HG02884 (cell line): ENCODE measurements at regions not wholly inside any gene's neighbourhood (a gene's known extent, or its start where the extent isn't known, plus 50 kb on each side); places are given as distances from the start of the nearest gene placed in this dataset.

ENCODE experiments used
- ATAC-seq: cut with Tn5 transposase; IDR thresholded peaks from one replicate; pipeline ENCODE4 v1.9.1; 2021; ENCODE audit warnings: mild to moderate bottlenecking, moderate library complexity; ENCODE audit not compliant: unreplicated experiment

DNA sequence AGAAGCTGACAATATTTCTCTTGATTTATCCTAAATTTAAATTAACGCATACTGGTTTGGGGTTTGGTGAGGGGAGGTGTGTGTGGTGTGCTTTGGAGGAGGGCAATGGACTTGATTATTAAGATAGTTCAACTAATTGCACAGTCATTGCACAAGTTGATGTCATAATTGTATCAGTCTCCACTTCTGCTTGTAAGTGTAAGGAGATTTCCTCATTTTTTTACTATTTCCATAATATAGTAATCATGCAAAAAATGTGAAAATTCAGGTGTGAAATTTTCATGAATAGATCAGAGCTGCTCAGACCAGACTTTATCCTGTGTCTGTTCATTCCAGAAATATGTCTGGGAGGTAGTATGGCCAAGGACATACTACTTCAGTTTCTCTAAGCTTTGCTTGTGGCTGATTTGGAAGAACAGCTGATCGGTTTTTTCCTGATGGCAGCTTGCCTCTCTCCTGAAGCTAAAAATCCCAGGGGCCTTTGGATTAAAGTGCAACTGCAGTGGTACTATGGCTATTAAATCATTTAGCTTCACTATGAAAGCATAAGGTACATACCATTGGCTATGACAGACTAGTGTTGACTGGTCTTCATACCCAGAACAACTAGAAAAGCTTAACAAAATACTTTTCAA is 201.8 kb upstream of the MIR17HG start:
- no peak for ATAC-seq

DNA sequence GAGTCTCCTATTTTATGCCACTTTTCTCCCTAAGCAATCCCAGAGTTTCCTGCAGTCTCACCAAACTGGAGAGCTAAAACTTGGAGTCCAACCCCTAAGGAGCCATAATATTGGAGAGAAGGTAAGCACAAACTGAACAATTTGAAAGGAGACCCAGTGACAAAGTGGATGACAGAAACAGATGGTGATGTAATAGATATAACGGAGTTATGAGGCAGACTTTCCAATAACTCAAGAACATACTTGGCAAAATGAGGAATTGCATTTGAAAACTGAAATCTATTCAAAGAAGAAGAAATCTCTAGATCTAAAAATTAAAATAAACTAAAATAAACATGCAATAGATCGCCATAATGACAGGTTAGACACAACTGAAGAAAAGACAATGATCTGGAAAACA is 200.9 kb upstream of the MIR17HG start:
- ATAC-seq = no peak

DNA sequence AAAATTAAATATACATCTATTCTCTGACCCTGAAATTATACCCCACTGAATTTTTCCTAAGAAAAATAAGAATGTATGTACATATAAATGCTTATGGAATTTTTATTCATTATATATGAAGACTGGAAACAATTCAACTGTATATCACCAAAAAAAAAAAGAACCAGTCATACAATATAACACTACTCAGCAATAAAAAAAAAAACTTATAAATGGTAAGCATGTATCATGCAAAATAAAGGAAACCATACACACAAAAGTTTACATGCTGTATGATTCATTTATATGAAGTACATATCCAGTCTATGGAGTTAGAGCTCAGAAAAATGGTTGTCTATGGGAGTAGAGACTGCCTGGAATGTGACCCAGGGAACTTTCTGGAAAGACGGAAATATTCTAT is 199.4 kb upstream of the MIR17HG start:
- no peak for ATAC-seq

GRCh38 chr13:91151921-91152320 is 195.6 kb upstream of the MIR17HG start:
- no peak for ATAC-seq

DNA sequence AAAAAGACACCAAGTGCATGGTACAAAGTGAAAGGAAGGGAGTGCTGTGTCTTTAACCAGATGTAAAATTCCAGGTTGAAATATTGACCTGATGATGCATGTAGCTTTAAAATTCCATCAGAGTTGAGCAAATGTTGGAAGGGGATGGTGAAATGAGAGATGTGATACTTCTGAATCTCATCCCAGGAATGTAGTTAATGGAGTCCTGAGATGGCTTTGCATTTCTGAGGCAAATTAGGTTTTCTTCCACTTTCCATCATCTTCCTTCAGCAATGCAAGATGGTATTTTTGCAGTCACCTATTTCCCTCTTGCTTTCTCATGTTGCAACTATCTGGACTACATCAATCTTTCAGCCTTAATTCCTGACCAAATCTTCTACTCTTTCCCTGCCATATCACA is 194.1 kb upstream of the MIR17HG start:
- no peak for ATAC-seq

GRCh38 chr13:91154558-91155353 is 192.7 kb upstream of the MIR17HG start:
- ATAC-seq = peak; percentile 57

DNA sequence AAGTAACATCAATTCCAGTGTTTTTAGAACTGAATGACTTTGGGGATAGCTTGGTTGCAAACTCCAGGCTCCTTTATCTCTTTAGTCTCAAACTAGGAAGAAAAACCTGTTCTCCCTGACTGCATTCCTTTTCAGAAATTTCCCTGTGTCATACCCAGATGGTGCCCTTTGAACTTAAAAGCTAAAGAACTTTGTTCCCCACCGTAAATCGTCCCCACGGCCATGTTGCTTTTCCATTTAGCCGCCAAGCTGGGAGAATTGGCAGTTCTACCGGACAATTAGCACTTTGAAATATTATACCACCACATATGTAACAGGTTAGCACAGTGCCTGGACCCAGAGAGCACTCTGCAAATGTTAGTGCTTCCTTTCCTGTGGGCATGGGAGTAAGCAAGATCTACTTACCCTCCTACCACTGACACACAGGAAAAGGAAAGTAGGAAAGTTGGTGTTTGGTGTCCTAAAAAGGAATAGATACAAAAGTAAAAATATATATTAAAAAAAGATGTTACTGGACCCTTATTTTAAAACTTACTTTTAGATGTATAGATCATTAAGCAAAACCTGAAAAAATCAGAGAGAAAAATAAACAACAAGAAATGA is 191.9 kb upstream of the MIR17HG start:
- ATAC-seq = no peak

DNA sequence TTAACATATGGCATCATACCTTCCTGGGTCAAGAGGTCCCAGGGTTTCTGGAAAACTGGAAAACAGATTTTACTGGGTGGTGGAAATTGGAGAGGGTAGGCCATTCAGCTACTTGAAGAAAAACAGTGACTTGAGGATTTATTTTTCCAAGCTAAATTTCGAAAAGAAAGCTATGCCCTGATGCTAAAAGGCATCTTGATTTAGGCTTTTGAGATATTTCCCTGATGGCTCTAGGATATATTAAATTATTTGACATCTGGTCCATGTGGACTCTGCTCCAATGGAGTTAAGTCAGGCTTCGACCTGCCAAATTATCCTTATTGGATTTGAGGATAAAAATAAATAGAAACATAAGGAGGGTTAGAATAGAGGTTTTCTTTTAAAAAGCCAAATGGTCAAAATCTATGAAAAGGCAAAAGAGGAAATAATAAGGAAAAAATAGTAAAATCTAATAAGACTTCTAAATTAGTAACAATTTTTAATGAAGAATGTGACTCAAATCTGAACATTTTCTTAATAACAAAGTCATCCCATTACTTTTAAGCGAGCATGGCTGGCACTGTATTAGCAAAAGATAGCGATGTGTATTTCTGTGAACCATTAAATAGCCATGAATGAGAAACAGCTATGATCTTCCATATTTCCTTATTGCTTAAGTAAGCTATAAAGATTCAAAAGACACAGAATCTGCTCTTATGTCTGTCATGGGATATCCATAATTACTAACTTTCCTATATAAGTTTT is 190.0 kb upstream of the MIR17HG start:
- ATAC-seq = no peak

GRCh38 chr13:91158017-91158395 is 189.5 kb upstream of the MIR17HG start:
- no peak for ATAC-seq

- ATAC-seq = peak; percentile 58
Observed at GRCh38 chr13:91162180-91162579, 185.3 kb upstream of the MIR17HG start.

DNA sequence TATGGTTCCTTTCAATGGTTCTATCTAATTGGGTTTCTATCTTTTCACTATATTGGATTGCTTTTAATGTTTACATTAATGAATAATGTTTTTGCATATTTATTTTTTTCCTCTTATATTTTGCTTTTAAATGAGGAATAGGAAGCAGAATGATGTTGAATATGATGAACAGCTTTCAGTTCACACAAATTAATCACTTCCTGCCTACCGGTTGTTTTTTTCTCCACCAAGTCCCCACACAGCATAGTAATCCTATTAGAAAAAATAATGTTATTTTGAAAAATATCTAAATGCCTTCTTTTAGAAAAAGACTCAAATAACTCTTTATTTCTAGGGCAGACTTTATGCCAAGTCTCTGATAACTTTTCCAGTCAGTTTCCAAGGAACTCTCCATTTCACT is 184.9 kb upstream of the MIR17HG start:
- ATAC-seq = no peak

GRCh38 chr13:91165758-91166157 is 181.7 kb upstream of the MIR17HG start:
- ATAC-seq = no peak

DNA sequence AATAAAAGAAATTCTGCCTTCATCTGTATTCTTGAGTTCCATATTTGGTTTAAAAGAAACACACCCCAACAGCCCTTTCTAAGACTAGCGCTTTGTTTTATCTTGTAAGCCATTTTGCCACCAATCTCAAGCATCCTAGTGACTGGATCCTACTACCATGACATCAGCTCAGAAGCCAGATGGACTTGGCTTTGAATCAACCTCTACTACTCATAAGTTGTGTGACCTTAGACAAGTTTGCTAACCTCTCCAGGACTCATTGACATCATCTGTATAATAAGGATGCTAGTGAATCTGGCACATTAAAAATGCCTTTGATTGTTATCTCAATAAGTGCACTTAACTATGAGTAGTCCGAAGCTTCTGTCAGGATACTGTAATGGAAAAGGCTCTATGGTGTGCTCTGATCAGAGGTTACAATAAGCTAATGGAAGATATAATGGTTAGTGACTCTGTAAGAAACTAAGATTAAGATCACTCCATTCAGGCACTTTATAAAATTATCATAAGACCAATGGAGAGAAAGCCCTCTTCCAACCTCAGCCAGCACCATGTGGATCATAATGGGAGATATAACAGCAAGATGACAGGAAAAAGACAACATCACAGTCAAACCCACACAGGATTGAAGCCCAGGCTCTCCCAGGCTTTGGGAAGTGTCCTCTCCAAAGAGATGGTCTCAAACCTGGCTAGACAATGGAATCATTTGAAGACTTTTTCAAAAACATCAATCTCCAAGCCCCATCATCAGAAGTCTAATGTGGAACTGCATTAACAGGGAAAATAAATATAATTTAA is 180.6 kb upstream of the MIR17HG start:
- no peak for ATAC-seq

DNA sequence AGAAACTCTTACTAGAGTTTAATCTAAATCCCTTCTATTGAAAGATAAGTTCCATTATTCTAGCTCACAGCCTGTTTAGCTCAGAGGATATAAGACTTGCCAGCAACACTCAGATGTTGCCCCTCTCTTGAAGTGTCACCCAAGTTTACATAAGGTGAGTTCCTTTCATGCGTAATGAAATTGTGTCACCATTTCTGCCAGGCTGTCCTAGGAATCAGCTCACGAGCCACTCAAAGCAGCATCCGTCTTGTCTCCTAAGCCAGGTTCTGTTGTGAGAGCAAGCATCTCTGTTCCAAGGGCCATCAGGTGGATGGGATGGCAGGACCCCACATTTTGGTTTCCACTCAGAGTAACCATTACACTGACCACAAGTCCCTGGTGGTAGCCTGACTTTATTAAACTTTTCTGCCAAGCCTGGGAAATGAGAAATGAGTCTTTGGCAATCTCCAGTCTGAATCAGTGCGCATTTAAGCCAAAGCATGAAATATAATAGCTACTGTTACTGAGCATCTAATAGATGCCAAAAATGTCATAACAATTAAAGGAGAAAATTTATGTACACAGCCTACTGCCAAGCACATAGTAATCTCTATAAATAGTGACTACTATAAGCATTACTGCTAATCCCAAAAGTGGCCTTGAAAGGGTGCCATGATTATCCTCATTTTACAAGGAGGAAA is 179.6 kb upstream of the MIR17HG start:
- ATAC-seq = no peak

DNA sequence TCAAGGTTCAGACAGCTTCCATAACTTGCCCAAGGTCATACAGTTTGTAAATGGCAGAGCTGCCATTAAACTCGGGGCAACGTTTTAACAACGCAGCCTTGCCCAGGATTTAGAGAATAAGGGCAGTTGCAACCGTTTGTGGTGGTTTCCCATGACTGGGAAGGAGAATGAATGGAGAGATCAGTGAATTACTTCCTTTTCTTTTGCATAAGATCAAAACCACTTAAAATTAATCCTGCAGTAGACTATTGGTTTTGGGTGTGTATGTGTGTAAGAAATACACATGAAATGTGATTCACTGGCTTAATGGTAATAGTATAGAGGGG is 179.1 kb upstream of the MIR17HG start:
- ATAC-seq = no peak

DNA sequence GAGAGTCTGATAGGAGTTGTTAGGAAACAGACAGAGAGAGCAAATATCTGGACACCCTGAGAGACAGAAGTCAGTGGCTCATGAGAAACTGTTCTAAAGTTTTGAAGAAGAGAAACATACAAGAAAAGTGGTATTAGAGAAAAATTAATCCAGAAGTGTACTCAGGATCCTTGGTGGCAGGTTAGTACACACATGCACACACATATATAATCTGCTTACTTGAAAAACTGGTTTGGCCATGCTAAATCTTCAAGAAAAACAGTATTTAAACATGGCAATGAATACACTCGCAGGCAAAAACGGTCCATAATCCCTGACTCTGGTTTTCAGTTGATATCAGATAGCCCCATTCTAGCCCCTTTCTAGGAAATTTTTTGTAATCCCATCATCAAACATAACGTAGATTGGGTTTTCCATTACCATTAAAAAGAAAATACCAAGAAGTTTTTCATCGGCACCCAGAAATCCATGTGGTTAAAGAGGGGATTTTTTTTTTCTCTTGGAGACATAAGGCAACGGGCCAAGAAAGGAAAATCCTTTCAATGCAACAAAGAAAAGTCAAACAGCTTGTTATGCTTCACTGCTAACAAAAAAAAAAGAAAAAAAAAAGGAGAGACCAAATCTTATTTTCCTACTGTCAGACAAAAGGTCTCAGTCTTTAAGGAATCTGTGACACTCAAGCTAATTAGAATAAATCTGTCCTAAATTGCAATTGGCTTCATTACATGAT is 178.0 kb upstream of the MIR17HG start:
- no peak for ATAC-seq

- ATAC-seq = no peak
Observed at GRCh38 chr13:91172160-91172559, 175.3 kb upstream of the MIR17HG start.

DNA sequence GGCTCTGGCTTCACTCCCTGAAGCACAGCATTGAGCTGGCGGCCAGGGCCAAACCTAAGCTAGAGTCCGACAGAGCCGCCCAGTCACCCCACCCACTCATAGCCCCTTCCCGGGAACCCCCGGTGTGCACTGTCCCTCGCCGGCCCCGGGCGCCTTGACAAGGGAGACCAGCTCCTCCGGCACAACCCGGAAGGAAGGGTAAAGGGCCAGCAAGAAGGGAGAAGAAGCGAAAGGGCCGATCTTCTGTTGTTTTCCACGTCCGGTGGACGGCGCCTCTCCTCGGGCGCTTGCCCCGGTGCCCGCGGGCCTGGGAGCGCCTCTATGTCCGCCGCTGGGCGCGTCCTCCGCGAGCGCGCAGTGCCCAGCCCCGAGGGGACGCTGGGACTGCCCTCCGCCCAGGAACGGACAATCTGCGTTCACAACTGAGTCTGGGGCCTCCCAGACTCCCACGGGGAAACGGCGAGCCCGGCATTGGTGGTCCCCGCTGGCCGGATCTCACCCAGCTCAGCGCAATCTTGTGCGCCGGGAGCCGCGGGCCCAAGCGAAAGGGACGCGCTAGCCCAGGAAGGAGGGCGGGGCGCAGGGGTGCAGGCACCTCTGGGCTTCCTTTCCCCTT is 172.5 kb upstream of the MIR17HG start:
- ATAC-seq = no peak

DNA sequence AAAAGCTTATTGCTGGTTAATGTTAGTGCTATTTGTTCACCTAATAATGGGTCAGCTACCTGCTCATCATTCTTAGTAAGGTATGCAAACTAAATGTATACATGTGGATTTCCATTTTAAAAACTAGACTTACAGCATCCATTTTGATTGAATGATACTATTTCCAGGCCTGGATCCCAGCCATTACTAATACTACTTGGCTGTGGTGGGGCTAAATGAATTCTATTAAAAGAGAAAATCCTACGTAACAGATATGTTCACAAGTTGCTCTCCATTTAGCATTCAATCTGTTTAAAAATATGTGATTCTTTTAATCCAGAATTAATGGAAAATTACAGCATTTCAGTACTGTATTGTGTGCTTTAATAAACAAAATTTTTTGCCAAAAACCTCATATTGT is 169.4 kb upstream of the MIR17HG start:
- no peak for ATAC-seq
